K562 (cell line): ENCODE measurements at regions not wholly inside any gene's neighbourhood (a gene's known extent, or its start where the extent isn't known, plus 50 kb on each side); places are given as distances from the start of the nearest gene placed in this dataset.

Experiments used
- CCNT2 ChIP-seq: IDR thresholded peaks from 2 replicates; pipeline ENCODE4 v1.6.1; 2011; ENCODE audit warnings: borderline replicate concordance, low read depth, mild to moderate bottlenecking, moderate library complexity, mixed read lengths, low read length; ENCODE audit not compliant: insufficient read length; ENCODE audit errors: extremely low read depth
- CHD4 ChIP-seq: fragments of 200-600 bp; sonication (generic); IDR thresholded peaks from 3 replicates; pipeline ENCODE4 v1.6.1; 2012; ENCODE audit warnings: low read depth, mild to moderate bottlenecking, mixed read lengths, low read length, inconsistent platforms; ENCODE audit not compliant: insufficient read depth, insufficient replicate concordance, poor library complexity, severe bottlenecking
- CTCF ChIP-seq, 3 experiments: IDR thresholded peaks in 2 of 3; conservative IDR thresholded peaks in 1 of 3; 2 replicates each; pipeline ENCODE4 v1.5.1; 2011 to 2012; ENCODE audit warnings: low read length in 3 of 3, mild to moderate bottlenecking in 3 of 3, control low read depth in 2 of 3, improper control_type of control experiment in 1 of 3, inconsistent platforms in 1 of 3, low read depth in 1 of 3, mixed read lengths in 1 of 3, moderate library complexity in 1 of 3; ENCODE audit not compliant: insufficient read depth in 2 of 3
- POLR2A ChIP-seq: fragments of 450-650 bp; conservative IDR thresholded peaks from 2 replicates; pipeline ENCODE4 v1.6.1; 2016
- SRSF9 ChIP-seq: fragments of 200-400 bp; formaldehyde crosslinking; IDR thresholded peaks from 2 replicates; pipeline ENCODE4 v1.6.1; 2017; ENCODE audit warnings: low read depth, low read length, borderline replicate concordance
- TARDBP ChIP-seq: fragments of 450-650 bp; IDR thresholded peaks from 2 replicates; pipeline ENCODE4 v1.6.1; 2016
- TEAD1 ChIP-seq, 2 experiments: fragments of 450-650 bp in 1 of 2; sonication (generic) in 1 of 2; formaldehyde crosslinking; IDR thresholded peaks; 2 replicates each; pipeline versions ENCODE4 v1.4.0 to v1.8.0; 2020 to 2022; ENCODE audit warnings: mild to moderate bottlenecking in 2 of 2, missing genetic modification reagents in 1 of 2
- ZNF3 ChIP-seq: fragments of 250-450 bp; sonication (Bioruptor Pico); IDR thresholded peaks from 2 replicates; pipeline ENCODE4 v1.5.0; 2021; ENCODE audit warnings: mild to moderate bottlenecking, moderate library complexity

GRCh38 chr22:35479985-35480550 lies 60.6 kb upstream of the RASD2 start:
- TF ChIP-seq CHD4 = no peak
- TF ChIP-seq POLR2A = no peak
- TF ChIP-seq TEAD1 (CRISPR knock-in tag; IDR thresholded peaks at IDR 0.05) = no peak
- TF ChIP-seq ZNF3 (CRISPR knock-in tag) = no peak
- TF ChIP-seq CCNT2 = no peak
- no peak for TF ChIP-seq TARDBP
- no peak for TF ChIP-seq CTCF (IDR thresholded peaks at IDR 0.05 in 2 of 3, conservative IDR thresholded peaks at IDR 0.05 in 1 of 3; ENCODE audit: insufficient read depth in 2 of 3, low read depth in 1 of 3, low read length in 3 of 3)
- no peak for TF ChIP-seq SRSF9
